DND-41 (cell line): ENCODE measurements at regions not wholly inside any gene's neighbourhood (a gene's known extent, or its start where the extent isn't known, plus 50 kb on each side); places are given as distances from the start of the nearest gene placed in this dataset.
"Not testable (repeated sequence)": the region's sequence is repeated elsewhere in the genome, so short reads cannot be mapped to it uniquely, and the experiment has no call there.

Experiments used
- EZH2 ChIP-seq: IDR thresholded peaks from 3 replicates; pipeline ENCODE4 v1.6.1; 2012; ENCODE audit warnings: borderline replicate concordance, low read depth, mild to moderate bottlenecking, moderate library complexity, low read length, inconsistent platforms; ENCODE audit not compliant: severe bottlenecking
- TF ChIP-seq, protein P1 (sequence below): IDR thresholded peaks from 2 replicates; pipeline ENCODE4 v1.5.1; 2012; ENCODE audit warnings: borderline replicate concordance, low read length, moderate library complexity, mild to moderate bottlenecking; ENCODE audit not compliant: poor library complexity, severe bottlenecking; ENCODE audit errors: extremely low read depth

DNA sequence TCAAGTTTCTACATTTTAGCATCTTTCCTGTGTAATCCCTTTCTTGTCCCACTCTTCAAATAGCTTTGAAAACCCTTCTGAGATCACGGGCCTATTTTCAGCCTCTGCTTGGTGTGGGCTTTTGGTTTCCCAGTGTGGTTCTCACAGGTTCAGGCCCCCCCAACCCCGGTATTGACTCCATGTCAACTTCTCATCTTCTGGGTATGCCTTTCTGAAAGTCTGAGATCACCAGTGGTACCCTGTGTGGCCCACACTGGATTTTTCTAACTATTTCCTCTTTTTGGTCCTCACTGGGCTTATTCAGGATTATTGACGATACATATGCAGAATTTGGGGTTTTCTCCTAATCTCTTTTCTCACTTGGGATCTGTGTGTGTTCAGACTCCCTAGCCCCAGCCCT, 146.9 kb upstream of the PLGLB2 start:
- TF ChIP-seq, protein P1, sequence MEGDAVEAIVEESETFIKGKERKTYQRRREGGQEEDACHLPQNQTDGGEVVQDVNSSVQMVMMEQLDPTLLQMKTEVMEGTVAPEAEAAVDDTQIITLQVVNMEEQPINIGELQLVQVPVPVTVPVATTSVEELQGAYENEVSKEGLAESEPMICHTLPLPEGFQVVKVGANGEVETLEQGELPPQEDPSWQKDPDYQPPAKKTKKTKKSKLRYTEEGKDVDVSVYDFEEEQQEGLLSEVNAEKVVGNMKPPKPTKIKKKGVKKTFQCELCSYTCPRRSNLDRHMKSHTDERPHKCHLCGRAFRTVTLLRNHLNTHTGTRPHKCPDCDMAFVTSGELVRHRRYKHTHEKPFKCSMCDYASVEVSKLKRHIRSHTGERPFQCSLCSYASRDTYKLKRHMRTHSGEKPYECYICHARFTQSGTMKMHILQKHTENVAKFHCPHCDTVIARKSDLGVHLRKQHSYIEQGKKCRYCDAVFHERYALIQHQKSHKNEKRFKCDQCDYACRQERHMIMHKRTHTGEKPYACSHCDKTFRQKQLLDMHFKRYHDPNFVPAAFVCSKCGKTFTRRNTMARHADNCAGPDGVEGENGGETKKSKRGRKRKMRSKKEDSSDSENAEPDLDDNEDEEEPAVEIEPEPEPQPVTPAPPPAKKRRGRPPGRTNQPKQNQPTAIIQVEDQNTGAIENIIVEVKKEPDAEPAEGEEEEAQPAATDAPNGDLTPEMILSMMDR = not testable (repeated sequence)
- not testable (repeated sequence) for TF ChIP-seq EZH2
